HG02840 (cell line): ENCODE measurements at regions not wholly inside any gene's neighbourhood (a gene's known extent, or its start where the extent isn't known, plus 50 kb on each side); places are given as distances from the start of the nearest gene placed in this dataset.

Experiments used
- ATAC-seq: cut with Tn5 transposase; IDR thresholded peaks from one replicate; pipeline ENCODE4 v1.9.1; 2021; ENCODE audit warnings: mild to moderate bottlenecking, moderate library complexity, moderate number of reproducible peaks; ENCODE audit not compliant: unreplicated experiment, low FRiP score

GRCh38 chr1:98340511-98340910 lies 321.0 kb upstream of the SNX7 start:
- ATAC-seq = no peak

DNA sequence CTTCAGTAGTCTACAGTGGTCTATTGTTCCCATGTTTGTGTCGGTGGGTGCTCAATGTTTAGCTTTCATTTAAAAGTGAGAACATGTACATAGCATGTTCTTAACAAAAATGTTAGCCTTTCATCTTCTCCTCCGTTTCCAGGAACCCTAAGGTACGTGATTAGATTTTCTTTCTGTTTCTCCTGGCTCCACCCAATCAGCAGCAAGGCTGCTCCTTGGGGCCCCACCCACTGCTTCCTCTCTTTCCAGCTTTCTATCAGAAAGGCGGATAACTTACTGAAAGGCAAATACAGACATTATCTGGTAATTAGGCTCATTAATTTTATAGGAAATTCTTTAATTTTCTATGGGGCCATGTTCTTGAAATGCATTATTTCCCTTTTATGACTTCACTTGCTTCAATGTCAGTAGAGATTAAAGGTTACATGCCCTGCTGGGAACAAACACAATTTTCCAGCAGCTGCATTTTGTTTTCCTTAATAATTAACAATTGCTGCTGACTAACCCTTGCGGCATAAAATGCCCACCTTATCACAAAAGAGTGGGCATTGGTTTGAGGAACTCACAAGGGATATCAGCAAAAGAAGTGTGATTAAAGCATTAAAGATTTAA lies 324.9 kb upstream of the SNX7 start:
- no peak for ATAC-seq

DNA sequence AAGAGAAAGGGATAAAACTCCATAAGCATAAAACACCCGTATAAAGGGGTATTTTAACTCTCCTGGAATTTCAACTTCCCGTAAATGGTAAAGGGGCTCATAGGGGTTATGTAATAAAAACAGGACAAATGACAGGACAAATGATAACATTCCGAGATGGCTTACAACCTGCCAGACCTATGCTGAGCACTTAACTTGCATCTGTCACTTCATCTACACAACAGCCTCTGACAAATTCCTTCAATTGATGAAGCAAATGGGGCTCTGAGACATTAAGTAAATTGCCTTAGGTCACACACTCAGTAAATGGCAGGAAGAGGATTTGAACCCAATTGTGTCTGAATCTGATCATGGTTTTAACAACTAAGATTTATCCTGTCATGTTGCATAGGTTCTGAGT lies 327.6 kb upstream of the SNX7 start:
- no peak for ATAC-seq

DNA sequence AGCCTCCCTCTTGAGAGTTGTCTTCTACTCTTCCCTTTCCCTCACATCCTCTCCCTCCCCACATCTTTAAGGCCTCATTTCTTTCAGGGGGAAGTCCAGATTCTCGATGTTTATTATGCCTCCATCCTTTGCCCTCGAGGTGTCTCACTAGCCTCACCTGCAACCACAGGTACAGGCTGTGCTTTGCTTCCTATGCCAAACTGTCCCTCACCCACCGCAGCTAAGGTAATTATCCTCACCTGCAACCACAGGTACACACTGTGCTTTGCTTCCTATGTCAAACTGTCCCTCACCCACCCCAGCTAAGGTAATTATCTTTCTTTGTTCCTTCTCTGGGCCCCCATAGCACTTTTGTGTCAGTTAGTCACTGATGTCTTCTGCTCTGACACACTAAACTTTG lies 328.1 kb upstream of the SNX7 start:
- ATAC-seq = no peak

GRCh38 chr1:98331718-98332311 lies 329.7 kb upstream of the SNX7 start:
- no peak for ATAC-seq

GRCh38 chr1:98331243-98331642 lies 330.3 kb upstream of the SNX7 start:
- no peak for ATAC-seq

GRCh38 chr1:98330224-98330623 lies 331.3 kb upstream of the SNX7 start:
- ATAC-seq = no peak

DNA sequence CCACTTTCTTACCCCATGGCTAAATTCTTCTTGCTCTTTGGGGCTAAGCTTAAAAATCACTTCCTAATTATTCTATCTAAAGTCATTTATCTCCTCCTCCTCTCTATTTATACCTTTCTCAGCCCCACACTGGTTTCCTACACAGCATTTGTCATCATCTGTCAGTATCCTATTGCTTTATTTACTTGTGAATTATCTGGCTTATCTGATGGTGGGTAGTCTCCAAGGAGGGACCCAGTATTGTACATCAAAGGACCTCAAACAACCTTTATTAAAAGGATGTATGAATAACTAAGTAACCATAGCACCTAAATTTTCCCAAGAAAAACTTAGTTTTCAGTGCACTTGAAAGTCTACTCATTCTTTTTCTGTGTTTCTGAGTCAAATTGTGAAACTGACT lies 332.7 kb upstream of the SNX7 start:
- no peak for ATAC-seq

DNA sequence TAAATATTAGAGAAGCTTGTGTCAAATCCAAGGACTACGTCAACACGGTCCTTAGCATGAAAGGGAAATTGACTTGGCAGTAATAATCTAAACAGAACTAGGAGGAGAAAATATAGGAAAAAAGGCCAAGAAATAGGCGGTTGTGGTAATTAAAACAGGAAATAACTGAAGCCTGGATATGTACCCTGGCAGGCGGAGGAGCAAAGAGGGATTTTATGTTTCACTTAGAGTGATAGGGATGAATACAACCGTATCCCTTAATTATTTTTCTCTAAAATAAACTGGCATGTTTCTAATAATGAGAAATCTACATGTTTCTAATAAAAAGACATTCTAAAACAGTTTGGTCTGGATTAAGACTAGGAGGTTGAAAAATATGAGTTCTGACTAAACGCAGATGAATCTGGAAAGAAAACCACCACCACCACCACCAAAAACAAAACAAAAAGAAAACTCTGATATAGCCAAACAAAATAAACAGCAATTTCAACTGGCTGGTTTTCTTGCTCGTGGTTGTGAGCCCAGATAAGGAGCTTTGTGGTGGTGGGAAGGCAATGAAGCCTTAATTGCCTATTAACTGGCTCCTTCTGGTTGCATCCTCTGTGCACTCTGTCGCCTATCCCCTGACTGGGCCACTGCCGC lies 334.2 kb upstream of the SNX7 start:
- no peak for ATAC-seq

- no peak for ATAC-seq
Measured at GRCh38 chr1:98325646-98326440, 335.7 kb upstream of the SNX7 start.

DNA sequence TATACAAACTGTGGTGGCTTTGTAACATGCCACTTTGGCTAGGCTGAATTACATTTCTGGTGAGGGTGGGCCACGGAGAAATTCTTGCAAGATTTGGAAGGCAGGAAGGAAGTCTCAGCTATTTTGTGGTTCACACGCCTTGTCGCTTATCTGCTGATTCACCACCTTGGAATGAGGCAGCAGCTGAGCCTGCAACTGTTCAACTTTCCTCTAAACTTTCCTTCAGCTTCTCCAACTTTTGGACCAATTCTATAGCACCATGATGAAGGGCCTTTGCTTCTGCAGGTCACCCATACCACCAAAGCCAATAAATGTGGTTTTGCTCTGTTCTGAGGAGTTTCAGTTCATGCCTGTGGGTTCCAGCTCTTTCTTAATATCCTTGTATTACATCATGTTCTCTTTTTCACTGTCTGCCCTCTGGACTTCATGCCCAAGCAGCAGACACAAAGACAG lies 337.6 kb upstream of the SNX7 start:
- ATAC-seq = no peak

GRCh38 chr1:98323388-98323787 lies 338.1 kb upstream of the SNX7 start:
- no peak for ATAC-seq

GRCh38 chr1:98322966-98323365 lies 338.6 kb upstream of the SNX7 start:
- ATAC-seq = no peak

- ATAC-seq = no peak
Measured at GRCh38 chr1:98322086-98322485, 339.4 kb upstream of the SNX7 start.

- ATAC-seq = no peak
Measured at GRCh38 chr1:98321191-98321590, 340.3 kb upstream of the SNX7 start.

DNA sequence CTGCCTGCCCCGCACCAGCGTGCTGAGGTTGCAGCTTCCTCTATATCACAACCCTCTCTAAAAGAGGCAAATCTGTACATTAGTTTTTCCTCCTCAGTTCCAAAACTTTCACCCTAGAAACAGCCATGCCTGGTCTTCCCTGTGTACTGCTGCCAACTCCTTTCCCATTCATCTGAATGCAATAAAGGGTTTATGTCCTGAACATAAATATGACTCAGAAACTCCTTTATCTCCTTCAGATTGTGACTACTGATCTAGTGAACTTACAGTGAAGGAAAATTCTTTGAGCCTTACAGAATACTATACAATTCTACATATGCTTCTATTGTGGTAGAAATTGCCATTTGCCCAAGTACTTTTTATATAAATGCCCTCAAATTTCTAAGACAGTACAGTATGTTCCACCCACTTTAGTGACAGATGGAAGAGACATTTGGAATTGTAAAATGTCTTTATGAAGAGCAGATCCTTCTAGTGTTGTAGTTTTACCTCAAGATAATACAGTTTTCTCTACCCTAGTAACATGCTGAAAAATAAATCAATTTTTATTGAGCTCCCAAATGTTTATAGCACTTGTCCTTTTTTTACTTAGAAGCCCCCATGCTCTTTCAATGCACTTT lies 345.1 kb upstream of the SNX7 start:
- ATAC-seq = no peak

GRCh38 chr1:98315309-98315708 lies 346.2 kb upstream of the SNX7 start:
- no peak for ATAC-seq

DNA sequence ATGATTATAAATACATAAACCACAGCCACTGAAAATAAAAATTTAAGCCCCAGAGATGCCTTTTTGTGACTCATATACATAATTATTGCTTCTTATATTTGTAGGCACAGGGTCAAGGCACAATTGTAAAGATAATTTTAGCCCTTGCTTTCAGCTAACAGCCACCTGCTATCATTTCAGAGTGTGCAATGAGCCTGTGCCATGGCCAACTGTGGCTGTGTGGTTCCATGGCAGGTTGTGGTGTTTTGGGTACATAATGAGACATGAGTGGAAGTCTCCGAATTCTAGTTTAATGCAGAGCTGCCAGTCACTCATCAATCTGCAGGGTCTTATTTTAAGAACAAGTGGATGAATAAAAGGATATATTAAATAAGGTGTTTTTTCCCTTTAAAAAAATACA lies 346.9 kb upstream of the SNX7 start:
- no peak for ATAC-seq

DNA sequence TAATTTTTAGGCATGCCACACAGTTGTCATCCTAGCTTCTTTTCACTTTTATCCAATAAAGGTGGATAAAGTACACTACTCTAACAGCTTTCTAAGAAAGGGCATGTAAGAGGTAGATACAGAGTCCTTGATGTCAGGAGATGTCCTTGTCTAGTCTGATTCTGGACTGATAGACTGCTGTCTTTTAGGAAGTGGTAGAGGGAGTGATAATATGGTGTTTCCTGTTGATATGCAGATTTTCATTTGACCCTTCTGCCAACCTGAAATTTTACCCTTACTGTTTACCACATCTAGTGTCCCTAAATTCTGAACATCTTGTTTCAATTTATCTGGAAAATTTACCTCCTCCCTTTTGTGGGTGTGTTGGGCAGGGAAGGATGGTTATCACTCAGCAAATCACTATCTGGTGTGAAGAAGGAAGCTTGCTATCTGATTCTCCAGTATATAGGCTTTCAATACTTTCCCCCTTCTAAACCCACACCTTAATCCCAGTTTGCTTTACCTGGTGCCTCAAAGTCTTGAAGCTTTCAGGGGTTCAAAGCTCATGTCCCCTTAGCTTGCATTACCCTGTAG lies 354.9 kb upstream of the SNX7 start:
- no peak for ATAC-seq

DNA sequence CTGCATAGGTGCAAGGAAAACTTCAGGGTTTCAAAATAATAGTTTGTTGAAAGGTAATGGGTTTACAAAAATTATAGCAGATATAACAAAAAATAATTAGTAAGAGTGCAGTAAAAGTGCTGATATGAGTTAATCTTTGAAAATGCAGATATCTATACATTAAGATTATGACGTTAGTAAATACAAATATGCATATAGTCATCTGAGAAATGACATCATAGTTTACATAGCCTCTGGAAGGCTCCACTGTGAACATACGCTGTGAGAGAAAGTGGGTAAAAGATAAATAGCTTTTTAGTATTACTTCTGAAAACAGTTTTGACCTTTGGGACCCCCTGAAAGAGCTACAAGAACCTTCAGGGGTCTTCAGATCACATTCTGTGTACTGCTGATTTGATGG lies 356.2 kb upstream of the SNX7 start:
- no peak for ATAC-seq

DNA sequence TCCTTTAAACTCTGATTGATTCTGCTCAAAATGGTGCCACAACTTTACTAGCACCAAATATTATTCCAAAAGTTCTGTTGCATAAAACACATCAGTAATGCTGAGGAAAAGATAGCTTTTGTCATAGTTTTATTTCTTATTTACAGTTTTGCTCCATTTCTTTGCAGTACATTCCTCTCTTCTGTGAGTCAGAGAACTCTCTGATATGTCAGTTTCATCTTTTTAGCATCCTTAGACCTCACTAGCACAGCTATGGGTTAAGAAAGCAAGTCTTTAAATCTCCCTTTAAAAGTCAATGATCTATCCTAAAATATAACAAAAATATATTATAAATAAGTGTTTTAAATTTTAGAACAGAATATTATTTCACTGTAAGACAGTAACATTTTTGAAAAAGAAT lies 356.6 kb upstream of the SNX7 start:
- no peak for ATAC-seq
